ENCODE measurements at regions not wholly inside any gene's neighbourhood (a gene's known extent, or its start where the extent isn't known, plus 50 kb on each side); places are given as distances from the start of the nearest gene placed in this dataset.

- TF ChIP-seq, protein P1, sequence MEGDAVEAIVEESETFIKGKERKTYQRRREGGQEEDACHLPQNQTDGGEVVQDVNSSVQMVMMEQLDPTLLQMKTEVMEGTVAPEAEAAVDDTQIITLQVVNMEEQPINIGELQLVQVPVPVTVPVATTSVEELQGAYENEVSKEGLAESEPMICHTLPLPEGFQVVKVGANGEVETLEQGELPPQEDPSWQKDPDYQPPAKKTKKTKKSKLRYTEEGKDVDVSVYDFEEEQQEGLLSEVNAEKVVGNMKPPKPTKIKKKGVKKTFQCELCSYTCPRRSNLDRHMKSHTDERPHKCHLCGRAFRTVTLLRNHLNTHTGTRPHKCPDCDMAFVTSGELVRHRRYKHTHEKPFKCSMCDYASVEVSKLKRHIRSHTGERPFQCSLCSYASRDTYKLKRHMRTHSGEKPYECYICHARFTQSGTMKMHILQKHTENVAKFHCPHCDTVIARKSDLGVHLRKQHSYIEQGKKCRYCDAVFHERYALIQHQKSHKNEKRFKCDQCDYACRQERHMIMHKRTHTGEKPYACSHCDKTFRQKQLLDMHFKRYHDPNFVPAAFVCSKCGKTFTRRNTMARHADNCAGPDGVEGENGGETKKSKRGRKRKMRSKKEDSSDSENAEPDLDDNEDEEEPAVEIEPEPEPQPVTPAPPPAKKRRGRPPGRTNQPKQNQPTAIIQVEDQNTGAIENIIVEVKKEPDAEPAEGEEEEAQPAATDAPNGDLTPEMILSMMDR (IDR thresholded peaks at IDR 0.05; ENCODE audit: low read depth, low read length): no peak
- DNase-seq (ENCODE audit: low read depth in 2 of 2): no peak
- no peak overlapping the region for H3K4me3 ChIP-seq (replicated peaks in 1 of 2; ENCODE audit: low read depth in 2 of 2, low read length in 2 of 2)
These were observed 105.1 kb upstream of the ATP1B1 start for GRCh38 chr1:169001353-169001752.

DNA sequence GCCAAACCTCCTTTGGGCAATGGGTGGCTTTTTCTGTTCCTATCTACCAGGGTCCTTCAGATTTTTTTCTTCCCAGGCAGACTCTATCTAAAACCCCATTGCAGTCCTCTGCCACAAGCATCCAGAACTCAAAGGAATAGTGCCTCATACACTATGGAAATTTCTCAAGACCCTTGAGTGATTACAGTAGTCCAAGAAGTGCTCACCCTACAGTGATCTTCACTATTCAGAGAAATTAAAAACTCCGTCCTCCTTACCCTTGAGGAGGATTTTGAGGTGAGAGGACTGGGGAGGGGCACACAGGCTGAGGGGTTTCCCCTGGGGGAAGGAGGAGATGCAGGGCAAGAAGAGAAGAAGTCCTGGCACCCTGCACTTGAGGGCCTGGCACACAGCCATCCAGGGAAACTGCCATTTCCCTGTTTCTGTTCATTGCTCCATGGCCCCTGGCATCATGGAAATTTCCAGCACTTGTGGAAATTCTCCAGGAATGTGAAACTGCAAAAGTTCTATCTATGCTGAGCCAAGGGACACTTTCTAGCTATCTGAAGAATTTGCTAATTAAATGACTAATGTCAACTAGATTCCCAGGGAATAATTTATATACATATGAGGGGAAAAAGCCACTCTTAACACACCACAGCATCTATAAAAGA lies 102.5 kb upstream of the ATP1B1 start:
- H3K4me3 ChIP-seq (replicated peaks in 1 of 2; ENCODE audit: low read depth in 2 of 2, low read length in 2 of 2): no peak overlapping the region
- peak in 1 of 2 donors; percentile 44 for DNase-seq (ENCODE audit: low read depth in 2 of 2)
- TF ChIP-seq, protein P1 (IDR thresholded peaks at IDR 0.05; ENCODE audit: low read depth, low read length): no peak

GRCh38 chr1:169005776-169006175 lies 100.7 kb upstream of the ATP1B1 start:
- H3K4me3 ChIP-seq (replicated peaks in 1 of 2; ENCODE audit: low read depth in 2 of 2, low read length in 2 of 2): no peak overlapping the region
- TF ChIP-seq, protein P1 (IDR thresholded peaks at IDR 0.05; ENCODE audit: low read depth, low read length): no peak
- no peak for DNase-seq (ENCODE audit: low read depth in 2 of 2)

GRCh38 chr1:169009666-169010065 lies 96.8 kb upstream of the ATP1B1 start:
- TF ChIP-seq, protein P1 (IDR thresholded peaks at IDR 0.05; ENCODE audit: low read depth, low read length): no peak
- no peak overlapping the region for H3K4me3 ChIP-seq (replicated peaks in 1 of 2; ENCODE audit: low read depth in 2 of 2, low read length in 2 of 2)
- no peak for DNase-seq (ENCODE audit: low read depth in 2 of 2)

DNA sequence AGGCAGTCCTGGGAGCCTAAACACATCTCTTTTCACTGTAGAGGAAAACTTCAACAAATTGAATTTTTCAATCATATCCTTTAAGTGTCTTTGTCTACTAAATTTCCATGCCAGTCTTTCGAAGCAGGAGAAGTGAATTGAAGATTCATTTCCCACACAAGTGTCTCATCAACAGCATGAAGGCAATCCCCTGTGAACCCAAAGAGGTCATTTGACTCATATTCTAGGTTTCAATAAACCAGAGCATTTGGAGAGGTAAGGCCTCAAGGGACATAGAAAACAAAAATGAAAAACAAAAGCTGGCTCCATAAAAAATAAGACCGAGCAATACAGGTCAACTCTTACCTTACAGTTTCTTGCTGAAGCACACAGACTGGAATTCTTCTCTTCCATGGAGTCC lies 94.1 kb upstream of the ATP1B1 start:
- H3K4me3 ChIP-seq (replicated peaks in 1 of 2; ENCODE audit: low read depth in 2 of 2, low read length in 2 of 2): no peak overlapping the region
- TF ChIP-seq, protein P1 (IDR thresholded peaks at IDR 0.05; ENCODE audit: low read depth, low read length): no peak
- no peak for DNase-seq (ENCODE audit: low read depth in 2 of 2)

GRCh38 chr1:169013821-169014220 lies 92.7 kb upstream of the ATP1B1 start:
- no peak overlapping the region for H3K4me3 ChIP-seq (replicated peaks in 1 of 2; ENCODE audit: low read depth in 2 of 2, low read length in 2 of 2)
- TF ChIP-seq, protein P1 (IDR thresholded peaks at IDR 0.05; ENCODE audit: low read depth, low read length): no peak
- DNase-seq (ENCODE audit: low read depth in 2 of 2): no peak

GRCh38 chr1:169015464-169015863 lies 91.0 kb upstream of the ATP1B1 start:
- no peak for DNase-seq (ENCODE audit: low read depth in 2 of 2)
- TF ChIP-seq, protein P1 (IDR thresholded peaks at IDR 0.05; ENCODE audit: low read depth, low read length): no peak
- no peak overlapping the region for H3K4me3 ChIP-seq (replicated peaks in 1 of 2; ENCODE audit: low read depth in 2 of 2, low read length in 2 of 2)

Data from cardiac fibroblast (primary cell).